GM12878 (cell line): ENCODE measurements at regions not wholly inside any gene's neighbourhood (a gene's known extent, or its start where the extent isn't known, plus 50 kb on each side); places are given as distances from the start of the nearest gene placed in this dataset.

Experiments used
- CTCF ChIP-seq, 3 experiments: IDR thresholded peaks in 2 of 3; conservative IDR thresholded peaks in 1 of 3; 2 replicates each; pipeline ENCODE4 v1.5.1; 2011; ENCODE audit warnings: low read depth in 3 of 3, low read length in 3 of 3, mild to moderate bottlenecking in 3 of 3, control low read depth in 2 of 3, moderate library complexity in 2 of 3, inconsistent platforms in 1 of 3, mixed read lengths in 1 of 3; ENCODE audit not compliant: control insufficient read depth in 2 of 3, insufficient read depth in 1 of 3; ENCODE audit errors: extremely low read depth in 1 of 3
- EGR1 ChIP-seq, 2 experiments: IDR thresholded peaks; 1 replicate in 1 of 2; 2 replicates in 1 of 2; pipeline ENCODE4 v1.6.1; 2011 to 2012; ENCODE audit warnings: low read depth in 2 of 2, low read length in 2 of 2, borderline replicate concordance in 1 of 2, mild to moderate bottlenecking in 1 of 2, moderate library complexity in 1 of 2
- EZH2 ChIP-seq: IDR thresholded peaks from 2 replicates; pipeline ENCODE4 v1.6.1; 2012; ENCODE audit warnings: low read depth, mild to moderate bottlenecking, control low read depth, inconsistent platforms, low read length, borderline replicate concordance; ENCODE audit not compliant: control insufficient read depth
- FOXM1 ChIP-seq: IDR thresholded peaks from 2 replicates; pipeline ENCODE4 v1.6.1; 2012; ENCODE audit warnings: low read depth, mild to moderate bottlenecking, inconsistent platforms, low read length, moderate library complexity
- HCFC1 ChIP-seq: fragments of 150-350 bp; IDR thresholded peaks from 2 replicates; pipeline ENCODE4 v1.6.1; 2014; ENCODE audit warnings: low read length
- JUND ChIP-seq: IDR thresholded peaks from 2 replicates; pipeline ENCODE4 v1.6.1; 2012; ENCODE audit warnings: low read depth, mild to moderate bottlenecking, low read length, improper control_type of control experiment, moderate library complexity
- MEF2A ChIP-seq: IDR thresholded peaks from 2 replicates; pipeline ENCODE4 v1.6.1; 2011; ENCODE audit warnings: low read depth, mild to moderate bottlenecking, low read length, moderate library complexity; ENCODE audit not compliant: insufficient read depth
- MXI1 ChIP-seq: fragments of 150-350 bp; IDR thresholded peaks from 2 replicates; pipeline ENCODE4 v1.6.1; 2011; ENCODE audit warnings: low read depth, mild to moderate bottlenecking, inconsistent platforms, low read length, improper control_type of control experiment
- NFYB ChIP-seq: IDR thresholded peaks from 2 replicates; pipeline ENCODE4 v1.6.1; 2011; ENCODE audit warnings: low read depth, mild to moderate bottlenecking, low read length, improper control_type of control experiment, moderate library complexity; ENCODE audit not compliant: insufficient read depth
- POLR2A ChIP-seq: IDR thresholded peaks from 2 replicates; pipeline ENCODE4 v1.6.1; 2011; ENCODE audit warnings: low read depth, mild to moderate bottlenecking, low read length
- POLR2AphosphoS5 ChIP-seq: IDR thresholded peaks from 2 replicates; pipeline ENCODE4 v1.6.1; 2011; ENCODE audit warnings: mild to moderate bottlenecking, low read length, inconsistent platforms
- REST ChIP-seq: IDR thresholded peaks from 2 replicates; pipeline ENCODE4 v1.6.1; 2012; ENCODE audit warnings: mild to moderate bottlenecking, low read depth, low read length
- ZBED1 ChIP-seq: IDR thresholded peaks from 2 replicates; pipeline ENCODE4 v1.6.1; 2016; ENCODE audit warnings: borderline replicate concordance
- ZNF24 ChIP-seq: fragments of 450-650 bp; IDR thresholded peaks from 2 replicates; pipeline ENCODE4 v1.6.1; 2017; ENCODE audit warnings: antibody characterized with exemption, mild to moderate bottlenecking

GRCh38 chr6:164148788-164149187, 734.3 kb downstream of the QKI start:
- TF ChIP-seq FOXM1 (no peak), HCFC1 (no peak), CTCF (IDR thresholded peaks at IDR 0.05 in 2 of 3, conservative IDR thresholded peaks at IDR 0.05 in 1 of 3; ENCODE audit: control insufficient read depth in 2 of 3, extremely low read depth in 1 of 3, insufficient read depth in 1 of 3, low read depth in 3 of 3, low read length in 3 of 3) (no peak), POLR2A (no peak), MXI1 (no peak), JUND (no peak), MEF2A (no peak), REST (no peak), EZH2 (no peak), ZNF24 (no peak), NFYB (no peak), POLR2AphosphoS5 (no peak), EGR1 (IDR thresholded peaks at IDR 0.05; ENCODE audit: borderline replicate concordance in 1 of 2, low read depth in 2 of 2, low read length in 2 of 2) (no peak), ZBED1 (no peak)
